ENCODE measurements at regions not wholly inside any gene's neighbourhood (a gene's known extent, or its start where the extent isn't known, plus 50 kb on each side); places are given as distances from the start of the nearest gene placed in this dataset.

DNA sequence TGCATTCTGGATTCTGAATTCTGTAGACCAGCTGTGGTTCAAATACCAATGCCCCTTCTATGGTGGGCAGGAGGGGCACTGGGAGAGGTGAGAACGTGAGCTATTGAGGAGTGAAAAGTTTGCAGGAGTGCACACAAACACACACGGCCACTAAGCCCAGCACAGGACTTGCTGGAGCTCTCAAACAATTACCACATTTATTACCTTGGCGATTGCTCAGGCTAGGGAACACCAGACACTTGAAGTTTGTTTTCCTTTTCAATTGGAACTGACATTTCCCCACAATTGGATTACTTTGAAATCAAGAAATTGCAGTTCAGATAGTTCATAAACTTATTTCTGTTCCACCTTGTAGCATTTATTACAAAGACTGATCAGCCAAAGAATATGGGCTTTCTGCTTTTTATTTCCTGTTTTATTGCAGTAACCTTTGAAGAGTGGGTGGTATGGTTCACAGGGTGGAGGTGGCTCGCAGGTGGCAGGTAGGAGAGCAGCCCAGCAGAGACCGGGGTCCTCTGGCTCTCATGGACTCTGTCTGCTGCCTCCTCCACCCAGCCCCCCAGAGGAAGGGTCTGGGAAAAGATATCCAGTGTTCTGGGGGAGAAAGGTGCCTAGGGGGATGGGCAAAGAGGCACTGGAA is 429.8 kb upstream of the CCDC196 start:
- no TSS peak for BruUV-seq (replicated peaks)
- intact Hi-C loops (cut with micrococcal nuclease; ENCODE audit: unreplicated experiment) = no loop called here
- POLR2A ChIA-PET (ENCODE audit: low non-redundant PET) = no interaction called here

DNA sequence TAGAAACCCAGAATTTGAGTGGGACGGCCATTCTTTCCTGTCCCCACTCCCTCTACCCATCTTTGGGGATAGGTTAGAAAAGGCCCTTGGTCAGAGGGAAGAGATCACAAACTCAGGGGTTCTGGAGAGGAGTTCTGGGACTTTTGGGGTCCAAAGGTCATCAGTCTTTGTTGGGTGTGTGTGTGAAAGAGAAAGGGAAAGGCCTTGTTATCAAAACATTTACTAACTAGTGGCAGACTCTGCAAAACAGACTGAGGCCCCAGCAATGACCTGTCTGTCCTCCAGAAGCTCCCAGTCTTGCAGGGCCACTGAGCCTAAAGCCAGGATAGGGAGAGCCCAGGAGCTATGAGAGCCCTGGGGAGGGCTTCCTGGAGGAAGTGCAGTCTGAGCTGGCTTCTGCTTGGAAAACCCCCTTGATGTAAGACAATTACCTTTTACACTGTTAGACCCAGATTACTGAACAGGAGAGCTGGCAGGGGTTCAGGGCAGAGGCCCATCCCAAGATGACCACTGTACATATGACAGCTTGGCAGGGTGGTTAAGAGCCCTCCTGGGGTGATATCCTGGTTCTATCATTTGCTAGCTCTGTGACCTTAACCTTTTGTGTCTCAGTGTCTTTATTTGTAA is 429.1 kb upstream of the CCDC196 start:
- intact Hi-C loops (cut with micrococcal nuclease; ENCODE audit: unreplicated experiment) = no loop called here
- no peak for TF ChIP-seq EZH2 (IDR thresholded peaks at IDR 0.05; ENCODE audit: borderline replicate concordance, low read depth, low read length, poor library complexity, severe bottlenecking)
- TF ChIP-seq, protein P1, sequence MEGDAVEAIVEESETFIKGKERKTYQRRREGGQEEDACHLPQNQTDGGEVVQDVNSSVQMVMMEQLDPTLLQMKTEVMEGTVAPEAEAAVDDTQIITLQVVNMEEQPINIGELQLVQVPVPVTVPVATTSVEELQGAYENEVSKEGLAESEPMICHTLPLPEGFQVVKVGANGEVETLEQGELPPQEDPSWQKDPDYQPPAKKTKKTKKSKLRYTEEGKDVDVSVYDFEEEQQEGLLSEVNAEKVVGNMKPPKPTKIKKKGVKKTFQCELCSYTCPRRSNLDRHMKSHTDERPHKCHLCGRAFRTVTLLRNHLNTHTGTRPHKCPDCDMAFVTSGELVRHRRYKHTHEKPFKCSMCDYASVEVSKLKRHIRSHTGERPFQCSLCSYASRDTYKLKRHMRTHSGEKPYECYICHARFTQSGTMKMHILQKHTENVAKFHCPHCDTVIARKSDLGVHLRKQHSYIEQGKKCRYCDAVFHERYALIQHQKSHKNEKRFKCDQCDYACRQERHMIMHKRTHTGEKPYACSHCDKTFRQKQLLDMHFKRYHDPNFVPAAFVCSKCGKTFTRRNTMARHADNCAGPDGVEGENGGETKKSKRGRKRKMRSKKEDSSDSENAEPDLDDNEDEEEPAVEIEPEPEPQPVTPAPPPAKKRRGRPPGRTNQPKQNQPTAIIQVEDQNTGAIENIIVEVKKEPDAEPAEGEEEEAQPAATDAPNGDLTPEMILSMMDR (conservative IDR thresholded peaks at IDR 0.05; ENCODE audit: low read depth, low read length) = no peak
- no peak overlapping the region for H3K27ac ChIP-seq (ENCODE audit: low read depth, low read length, poor library complexity, severe bottlenecking)
- CTCF ChIA-PET = no interaction called here
- H3K9me3 ChIP-seq (ENCODE audit: low read depth, low read length, poor library complexity, severe bottlenecking) = peaks cover 4% of the 10 kb centered on the region
- no TSS peak for BruUV-seq (replicated peaks)
- no peak overlapping the region for H3K4me3 ChIP-seq (ENCODE audit: low read depth, low read length, poor library complexity, severe bottlenecking)
- DNase-seq (ENCODE audit: low spot score) = no peak
- POLR2A ChIA-PET (ENCODE audit: low non-redundant PET) = no interaction called here
- H3K27me3 ChIP-seq (replicated peaks; ENCODE audit: insufficient read depth, low read depth, low read length, poor library complexity) = no peaks in the 10 kb centered on the region
- no peaks in the 10 kb centered on the region for H3K4me1 ChIP-seq (ENCODE audit: insufficient read depth, low read length, poor library complexity, severe bottlenecking)
- H3K36me3 ChIP-seq (ENCODE audit: insufficient read depth, low read length, poor library complexity, severe bottlenecking) = no peaks in the 10 kb centered on the region

More for the DNA sequence above, 429.8 kb upstream of the CCDC196 start:
- Histone ChIP-seq H3K4me1 (ENCODE audit: insufficient read depth, low read length, poor library complexity, severe bottlenecking) (no peaks in the 10 kb centered on the region), H3K4me3 (ENCODE audit: low read depth, low read length, poor library complexity, severe bottlenecking) (no peak overlapping the region), H3K9me3 (ENCODE audit: low read depth, low read length, poor library complexity, severe bottlenecking) (peaks cover 4% of the 10 kb centered on the region), H3K27ac (ENCODE audit: low read depth, low read length, poor library complexity, severe bottlenecking) (no peak overlapping the region), H3K27me3 (replicated peaks; ENCODE audit: insufficient read depth, low read depth, low read length, poor library complexity) (no peaks in the 10 kb centered on the region), H3K36me3 (ENCODE audit: insufficient read depth, low read length, poor library complexity, severe bottlenecking) (no peaks in the 10 kb centered on the region)
- CTCF ChIA-PET = no interaction called here
- no peak for DNase-seq (ENCODE audit: low spot score)
- no peak for TF ChIP-seq EZH2 (IDR thresholded peaks at IDR 0.05; ENCODE audit: borderline replicate concordance, low read depth, low read length, poor library complexity, severe bottlenecking)
- TF ChIP-seq, protein P1 (conservative IDR thresholded peaks at IDR 0.05; ENCODE audit: low read depth, low read length) = no peak

- H3K27ac ChIP-seq (ENCODE audit: low read depth, low read length, poor library complexity, severe bottlenecking) = no peak overlapping the region
- H3K27me3 ChIP-seq (replicated peaks; ENCODE audit: insufficient read depth, low read depth, low read length, poor library complexity) = no peaks in the 10 kb centered on the region
- no peak overlapping the region for H3K4me3 ChIP-seq (ENCODE audit: low read depth, low read length, poor library complexity, severe bottlenecking)
- no peaks in the 10 kb centered on the region for H3K4me1 ChIP-seq (ENCODE audit: insufficient read depth, low read length, poor library complexity, severe bottlenecking)
- intact Hi-C loops (cut with micrococcal nuclease; ENCODE audit: unreplicated experiment) = no loop called here
- no peak for TF ChIP-seq EZH2 (IDR thresholded peaks at IDR 0.05; ENCODE audit: borderline replicate concordance, low read depth, low read length, poor library complexity, severe bottlenecking)
- TF ChIP-seq, protein P1 (conservative IDR thresholded peaks at IDR 0.05; ENCODE audit: low read depth, low read length) = no peak
- CTCF ChIA-PET = no interaction called here
- H3K36me3 ChIP-seq (ENCODE audit: insufficient read depth, low read length, poor library complexity, severe bottlenecking) = no peaks in the 10 kb centered on the region
- DNase-seq (ENCODE audit: low spot score) = no peak
- POLR2A ChIA-PET (ENCODE audit: low non-redundant PET) = no interaction called here
- no peaks in the 10 kb centered on the region for H3K9me3 ChIP-seq (ENCODE audit: low read depth, low read length, poor library complexity, severe bottlenecking)
- no TSS peak for BruUV-seq (replicated peaks)
Observed at GRCh38 chr14:66065188-66065587, 421.0 kb upstream of the CCDC196 start.
